PC-9 (cell line): ENCODE measurements at regions not wholly inside any gene's neighbourhood (a gene's known extent, or its start where the extent isn't known, plus 50 kb on each side); places are given as distances from the start of the nearest gene placed in this dataset.

Source experiments
- BruUV-seq: library from RNA; stranded (reverse); fragments of 400-500 nt; replicated peaks from 2 replicates; lab custom pipeline; 2021; lab: Mats Ljungman, UMichigan
- CTCF ChIA-PET: fragments of 300-600 bp; sonication (Branson Sonifier 250); formaldehyde crosslinking; loops from one replicate; lab custom pipeline; 2022; ENCODE audit warnings: antibody characterized with exemption; lab: Charles Lee
- POLR2A ChIA-PET: fragments of 300-600 bp; sonication (Branson Sonifier 250); formaldehyde crosslinking; loops from one replicate; lab custom pipeline; 2022; ENCODE audit warnings: antibody characterized with exemption; ENCODE audit not compliant: unreplicated experiment; lab: Charles Lee
- DNase-seq, 2 experiments: peaks; one replicate each; pipeline versions ENCODE4 v3.0.0 to v3.0.0-alpha.2; 2015 to 2022; ENCODE audit warnings: mixed read lengths in 1 of 2
- H2AFZ ChIP-seq: fragments of 200-600 bp; sonication (generic); 2 replicates; pipeline ENCODE4 v1.8.1; 2017; ENCODE audit warnings: antibody characterized with exemption
- H3F3A ChIP-seq: fragments of 200-600 bp; sonication (generic); 2 replicates; pipeline ENCODE4 v1.8.1; 2017; ENCODE audit warnings: antibody characterized with exemption, mild to moderate bottlenecking, low read depth; ENCODE audit not compliant: insufficient read depth
- H3K27ac ChIP-seq: fragments of 200-600 bp; sonication (generic); 2 replicates; pipeline ENCODE4 v1.6.1; 2016; ENCODE audit warnings: mixed run types
- H3K27me3 ChIP-seq: fragments of 200-600 bp; sonication (generic); 2 replicates; pipeline ENCODE4 v1.6.1; 2016; ENCODE audit warnings: low read depth, mixed run types; ENCODE audit not compliant: insufficient read depth
- H3K36me3 ChIP-seq: fragments of 200-600 bp; sonication (generic); 2 replicates; pipeline ENCODE4 v1.6.1; 2016; ENCODE audit warnings: low read depth, mixed run types
- H3K4me1 ChIP-seq: fragments of 200-600 bp; sonication (generic); replicated peaks from 2 replicates; pipeline ENCODE4 v1.6.1; 2016; ENCODE audit warnings: mixed run types; ENCODE audit not compliant: insufficient read depth
- H3K4me2 ChIP-seq: fragments of 200-600 bp; sonication (generic); 2 replicates; pipeline ENCODE4 v1.6.1; 2017; ENCODE audit warnings: mixed run types
- H3K4me3 ChIP-seq: fragments of 200-600 bp; sonication (generic); 2 replicates; pipeline ENCODE4 v1.6.1; 2016; ENCODE audit warnings: mixed run types
- H3K79me2 ChIP-seq: fragments of 200-600 bp; sonication (generic); 2 replicates; pipeline ENCODE4 v1.6.1; 2017; ENCODE audit warnings: low read depth, mixed run types
- H3K9me2 ChIP-seq: fragments of 200-600 bp; sonication (generic); 2 replicates; pipeline ENCODE4 v1.8.1; 2017; ENCODE audit warnings: mild to moderate bottlenecking; ENCODE audit not compliant: insufficient read depth
- H3K9me3 ChIP-seq: fragments of 200-600 bp; sonication (generic); 2 replicates; pipeline ENCODE4 v1.8.1; 2016; ENCODE audit warnings: low read depth; ENCODE audit not compliant: insufficient read depth
- H4K20me1 ChIP-seq: fragments of 200-600 bp; sonication (generic); 2 replicates; pipeline ENCODE4 v1.8.1; 2017; ENCODE audit not compliant: insufficient read depth
- CTCF ChIP-seq: fragments of 200-600 bp; sonication (generic); conservative IDR thresholded peaks from 2 replicates; pipeline ENCODE4 v1.6.1; 2017; ENCODE audit warnings: mixed run types, antibody characterized with exemption, mild to moderate bottlenecking, moderate library complexity
- EZH2 ChIP-seq: fragments of 200-600 bp; sonication (generic); IDR thresholded peaks from 2 replicates; pipeline ENCODE4 v1.8.0; 2017; ENCODE audit warnings: antibody characterized with exemption, low read depth
- intact Hi-C: fragments of 100-400 bp; cut with micrococcal nuclease; formaldehyde crosslinking; loops from one replicate; pipeline ENCODE4 v1.10.0; 2022; ENCODE audit not compliant: unreplicated experiment

DNA sequence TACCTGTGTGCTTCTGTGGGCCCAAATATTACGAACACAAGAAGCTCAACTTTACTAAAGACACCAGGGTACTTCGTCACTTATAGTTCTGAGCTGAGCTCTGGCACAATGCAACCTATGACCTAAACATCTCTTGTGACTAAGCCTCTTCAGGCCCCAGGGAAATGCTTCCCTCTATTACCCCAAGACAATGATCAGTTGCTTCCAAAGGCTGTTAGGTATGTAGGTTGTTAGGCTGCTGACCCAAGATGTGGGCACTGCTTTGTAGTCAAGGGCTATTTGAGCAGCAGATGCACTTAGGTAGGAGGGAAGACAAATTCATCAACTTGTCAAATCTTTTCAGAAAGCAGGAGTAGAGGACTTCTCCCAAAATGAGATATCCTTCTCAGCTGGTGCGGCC lies 640.1 kb downstream of the EPHA4 start:
- CTCF ChIA-PET = no interaction called here
- intact Hi-C loops = no loop called here
- H3K4me2 ChIP-seq = no peak overlapping the region
- H3K27ac ChIP-seq = no peak overlapping the region
- DNase-seq = no peak
- no peaks in the 10 kb centered on the region for H3K79me2 ChIP-seq
- no peaks in the 10 kb centered on the region for H3K27me3 ChIP-seq
- POLR2A ChIA-PET = no interaction called here
- H3K36me3 ChIP-seq = no peaks in the 10 kb centered on the region
- no peaks in the 10 kb centered on the region for H3K9me2 ChIP-seq
- H3K4me1 ChIP-seq = no peaks in the 10 kb centered on the region
- H3K4me3 ChIP-seq = no peak overlapping the region
- H3K9me3 ChIP-seq = no peaks in the 10 kb centered on the region
- H4K20me1 ChIP-seq = no peaks in the 10 kb centered on the region
- TF ChIP-seq CTCF (no peak), EZH2 (no peak)
- no peaks in the 10 kb centered on the region for H3F3A ChIP-seq
- no peak overlapping the region for H2AFZ ChIP-seq
- no TSS peak for BruUV-seq

DNA sequence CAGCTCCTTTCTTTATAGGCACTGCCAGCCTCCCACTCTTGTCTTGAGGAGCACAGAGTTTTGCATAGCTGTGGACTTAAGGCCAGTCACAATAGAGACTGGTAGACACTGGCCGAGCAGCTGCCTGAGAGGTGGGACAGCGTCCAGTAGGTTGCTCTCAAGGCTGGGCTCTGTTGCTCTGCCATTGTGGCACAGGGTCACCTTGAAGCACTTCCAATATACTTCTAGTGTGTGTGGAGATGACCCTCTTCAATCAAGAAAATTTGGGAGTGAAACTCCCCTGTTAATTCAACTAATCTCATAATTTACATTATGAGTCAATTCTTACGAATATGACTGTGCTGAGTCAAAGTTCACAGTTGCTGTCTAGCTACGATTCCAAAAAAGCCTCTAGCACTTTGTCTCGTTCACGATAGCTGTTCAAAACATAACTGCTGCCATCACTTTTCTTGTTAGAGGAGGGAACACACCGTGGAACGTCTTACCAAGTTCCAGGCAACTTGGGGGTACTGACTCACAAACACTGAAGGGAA lies 636.2 kb downstream of the EPHA4 start:
- CTCF ChIA-PET = no interaction called here
- H3K4me2 ChIP-seq = no peak overlapping the region
- POLR2A ChIA-PET = no interaction called here

GRCh38 chr2:220936641-220937197 lies 635.4 kb downstream of the EPHA4 start:
- ChIA-PET CTCF (no interaction called here), POLR2A (no interaction called here)
- H3K27ac ChIP-seq = no peak overlapping the region
- no peaks in the 10 kb centered on the region for H3K4me1 ChIP-seq
- no peak overlapping the region for H3K4me2 ChIP-seq
- no peaks in the 10 kb centered on the region for H3K79me2 ChIP-seq
- no peaks in the 10 kb centered on the region for H3K9me3 ChIP-seq
- H2AFZ ChIP-seq = no peak overlapping the region
- no peaks in the 10 kb centered on the region for H3K27me3 ChIP-seq
- BruUV-seq = no TSS peak
- H4K20me1 ChIP-seq = no peaks in the 10 kb centered on the region
- no peak for DNase-seq
- H3F3A ChIP-seq = no peaks in the 10 kb centered on the region
- H3K4me3 ChIP-seq = no peak overlapping the region
- intact Hi-C loops = no loop called here
- no peaks in the 10 kb centered on the region; the same call in 1 of the 2 replicates for H3K9me2 ChIP-seq
- no peaks in the 10 kb centered on the region for H3K36me3 ChIP-seq
- TF ChIP-seq CTCF = no peak
- TF ChIP-seq EZH2 = no peak

More for the DNA sequence above, 636.2 kb downstream of the EPHA4 start:
- Histone ChIP-seq H3K4me3 (no peak overlapping the region), H3K27ac (no peak overlapping the region), H3K79me2 (no peaks in the 10 kb centered on the region), H3F3A (no peaks in the 10 kb centered on the region), H4K20me1 (no peaks in the 10 kb centered on the region), H3K9me2 (no peaks in the 10 kb centered on the region; the same call in 1 of the 2 replicates), H3K9me3 (no peaks in the 10 kb centered on the region), H3K4me1 (no peaks in the 10 kb centered on the region), H3K36me3 (no peaks in the 10 kb centered on the region), H2AFZ (no peak overlapping the region), H3K27me3 (no peaks in the 10 kb centered on the region)
- TF ChIP-seq EZH2 = no peak
- TF ChIP-seq CTCF = no peak
- intact Hi-C loops = no loop called here
- no peak for DNase-seq
- no TSS peak for BruUV-seq
